GM21526 (cell line): ENCODE measurements at regions not wholly inside any gene's neighbourhood (a gene's known extent, or its start where the extent isn't known, plus 50 kb on each side); places are given as distances from the start of the nearest gene placed in this dataset.

ENCODE experiments used
- ATAC-seq: cut with Tn5 transposase; IDR thresholded peaks from one replicate; pipeline ENCODE4 v1.9.1; 2021; ENCODE audit warnings: moderate library complexity; ENCODE audit not compliant: unreplicated experiment, low FRiP score

- ATAC-seq, result no peak
Measured at GRCh38 chr13:104301171-104301975, 1235.2 kb upstream of the SLC10A2 start.

DNA sequence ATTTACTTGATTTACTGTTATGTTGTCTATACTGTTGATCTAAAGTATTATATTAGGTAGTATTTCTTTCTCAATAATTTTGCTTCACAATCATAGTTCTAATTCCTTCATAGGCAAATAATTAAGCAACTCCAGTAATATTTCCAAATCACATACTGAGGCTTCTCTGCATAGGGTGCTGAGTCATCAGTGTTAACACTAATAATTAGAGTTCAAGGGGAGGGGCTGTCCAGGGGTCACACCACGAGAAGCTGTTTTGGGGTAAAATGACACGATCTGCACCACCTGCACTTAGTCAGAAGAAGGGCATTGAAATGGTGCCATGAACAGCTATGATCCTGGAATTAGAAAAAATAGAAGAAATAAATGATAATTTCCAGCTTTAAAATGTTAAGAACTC, 1230.9 kb upstream of the SLC10A2 start:
- no peak for ATAC-seq

DNA sequence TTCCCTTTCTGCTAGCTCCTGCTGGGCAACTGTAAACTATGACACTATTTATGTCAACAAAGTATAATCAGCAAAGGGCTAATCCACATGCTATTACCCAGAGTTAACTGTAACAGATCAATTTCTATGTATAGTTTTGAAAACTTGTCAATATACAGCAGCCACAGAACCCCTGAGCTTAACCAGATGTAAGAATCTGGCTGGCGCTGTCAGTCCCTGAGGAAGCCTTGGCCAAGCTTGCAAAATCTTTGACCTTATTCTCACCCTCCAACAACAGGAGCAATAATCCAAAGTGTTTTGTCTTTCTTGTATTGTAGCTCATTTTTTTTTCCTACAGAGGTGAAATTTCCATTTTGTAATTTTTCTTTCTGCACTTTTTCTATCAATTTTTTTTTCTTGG, 1230.1 kb upstream of the SLC10A2 start:
- no peak for ATAC-seq

DNA sequence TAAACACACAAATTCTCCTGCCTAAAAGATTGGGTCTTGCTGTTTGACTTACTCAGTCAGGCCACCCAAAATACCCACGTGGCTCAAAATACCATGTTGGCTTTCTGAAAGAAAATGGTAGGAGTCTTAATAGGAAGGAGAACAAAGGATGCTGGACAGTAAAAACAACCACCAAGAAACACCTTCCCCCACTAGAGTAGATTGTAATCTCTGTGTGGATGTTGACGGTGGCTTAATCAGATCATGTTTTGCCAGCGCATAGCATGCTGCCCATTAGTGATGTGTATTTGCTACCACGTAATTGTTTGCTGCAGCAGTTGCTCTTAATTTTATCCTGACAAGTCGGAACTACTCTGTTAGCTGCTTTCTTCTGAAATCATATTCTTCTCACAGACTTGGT, 1229.3 kb upstream of the SLC10A2 start:
- ATAC-seq, result no peak

DNA sequence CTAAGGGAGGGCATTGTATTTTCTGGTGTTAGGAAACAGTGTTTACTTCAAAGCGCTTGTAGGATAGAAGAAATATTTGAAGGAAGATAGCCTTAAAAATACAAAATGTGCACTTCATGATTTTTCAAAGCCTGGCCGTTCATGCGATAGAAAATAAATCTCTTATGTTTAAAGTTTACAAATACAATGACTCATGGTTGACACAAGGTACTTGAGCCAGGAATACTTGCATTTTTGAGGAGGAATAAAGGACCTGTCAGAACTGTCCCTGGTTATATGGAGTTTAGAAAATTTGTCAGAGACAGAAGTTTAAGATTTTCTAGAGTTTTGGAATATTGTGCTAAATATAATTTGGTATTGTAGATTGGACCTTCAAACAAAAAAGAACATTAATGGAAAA, 1223.2 kb upstream of the SLC10A2 start:
- no peak for ATAC-seq

DNA sequence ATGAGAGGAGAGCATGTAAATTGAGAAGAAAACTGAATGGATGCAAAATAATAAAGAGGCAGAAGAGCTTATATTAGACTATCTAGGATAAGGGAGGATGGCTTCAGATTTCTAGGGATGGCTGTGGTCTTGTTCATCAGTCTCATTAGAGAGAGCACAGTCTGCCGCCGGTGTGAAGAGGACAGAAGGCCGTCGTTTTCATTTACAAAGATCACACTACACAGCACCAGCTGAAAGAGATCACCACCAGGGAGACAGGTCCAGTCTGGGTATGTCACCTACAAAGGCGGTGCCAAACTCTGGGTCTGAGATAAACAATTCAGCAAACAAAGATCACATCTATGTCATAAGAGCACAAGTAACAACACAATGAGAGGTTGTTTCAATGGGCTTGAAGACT, 1222.3 kb upstream of the SLC10A2 start:
- ATAC-seq, result no peak

GRCh38 chr13:104286566-104287290, 1220.5 kb upstream of the SLC10A2 start:
- no peak for ATAC-seq

DNA sequence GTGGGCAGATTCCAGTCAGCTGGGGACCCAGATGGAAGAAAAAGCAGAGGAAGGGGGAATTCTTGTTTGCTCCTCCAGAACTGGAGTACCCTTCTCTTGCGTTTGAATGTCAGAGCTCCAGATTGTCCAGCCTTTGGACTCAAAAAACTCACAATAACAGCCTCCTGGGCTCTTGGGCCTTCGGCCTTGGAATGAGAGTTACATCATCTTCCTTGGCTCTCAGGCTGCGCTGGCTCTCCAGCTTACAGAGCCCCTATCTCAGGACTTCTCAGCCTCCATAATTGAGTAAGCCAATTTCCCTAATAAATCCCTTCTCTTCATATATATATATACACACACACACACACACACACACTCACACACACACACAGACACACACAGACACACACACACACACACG, 1215.7 kb upstream of the SLC10A2 start:
- ATAC-seq, result no peak

DNA sequence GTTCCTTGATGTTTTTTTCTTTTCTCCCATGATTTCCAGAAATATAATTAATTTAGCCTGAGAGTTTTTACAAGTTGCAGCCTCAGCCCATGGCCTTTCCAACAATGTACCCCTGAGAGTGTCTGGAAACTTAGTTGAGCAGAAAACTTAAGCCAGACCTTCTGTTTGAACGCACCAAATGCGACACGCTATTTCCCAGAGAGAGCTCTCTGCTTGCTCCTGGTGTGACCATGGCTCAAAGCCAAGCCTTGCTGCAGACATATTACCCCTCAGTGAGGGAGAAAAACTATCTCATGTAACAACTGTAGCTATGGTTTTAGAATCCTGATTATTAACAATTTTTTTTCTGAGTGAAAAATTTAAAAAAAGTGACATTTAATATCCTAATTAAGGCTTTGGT, 1204.5 kb upstream of the SLC10A2 start:
- no peak for ATAC-seq

- no peak for ATAC-seq
Measured at GRCh38 chr13:104267206-104267811, 1201.1 kb upstream of the SLC10A2 start.

DNA sequence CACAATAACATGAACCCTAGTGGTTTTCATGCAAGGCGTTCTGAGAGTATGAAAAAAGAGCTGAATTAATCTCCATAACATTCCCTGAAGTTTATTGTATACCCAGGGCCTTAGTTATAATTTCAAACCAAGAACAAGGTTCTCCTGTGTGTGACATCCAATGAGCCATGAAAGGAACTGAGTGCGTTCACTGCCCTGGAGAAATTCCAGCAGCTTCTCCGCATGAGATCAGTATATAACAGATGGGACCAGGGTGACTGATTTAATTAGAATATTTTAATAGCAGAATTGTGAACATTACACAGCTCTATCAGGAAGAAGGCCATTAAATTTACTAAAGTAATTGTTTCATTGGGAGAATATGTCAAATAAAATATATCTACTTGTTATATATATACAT, 1190.5 kb upstream of the SLC10A2 start:
- ATAC-seq, result no peak

DNA sequence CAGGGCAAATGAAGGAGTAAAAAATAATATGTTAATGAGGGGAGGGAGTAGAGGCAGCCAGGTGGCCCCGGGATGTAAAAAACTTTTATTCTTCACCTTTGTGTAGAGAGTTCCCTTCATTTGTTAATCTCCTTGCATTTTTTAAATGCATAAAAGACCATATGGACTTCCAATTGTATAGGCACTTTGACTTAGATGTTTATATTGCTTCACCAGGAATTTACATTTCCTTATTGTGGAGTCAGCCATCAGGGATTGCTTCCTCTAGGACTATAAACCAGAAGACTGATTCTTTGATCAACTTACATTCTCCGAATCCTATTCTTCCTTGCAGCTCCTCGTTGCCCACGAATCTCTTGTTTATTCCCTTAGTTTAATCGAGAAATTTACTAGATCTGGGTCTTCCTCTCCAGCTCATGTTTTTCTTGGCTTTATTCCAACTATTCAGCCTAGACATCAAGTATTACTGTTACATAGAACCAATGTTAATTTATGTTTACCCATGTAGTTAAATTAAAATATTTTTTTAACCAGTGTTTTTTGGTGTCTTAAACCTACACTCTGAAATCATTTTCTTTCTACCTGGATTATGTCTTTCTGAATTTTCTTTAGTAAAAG, 1187.0 kb upstream of the SLC10A2 start:
- no peak for ATAC-seq

- ATAC-seq, result no peak
Measured at GRCh38 chr13:104251931-104252330, 1185.7 kb upstream of the SLC10A2 start.

- ATAC-seq, result no peak
Measured at GRCh38 chr13:104246955-104247354, 1180.7 kb upstream of the SLC10A2 start.

DNA sequence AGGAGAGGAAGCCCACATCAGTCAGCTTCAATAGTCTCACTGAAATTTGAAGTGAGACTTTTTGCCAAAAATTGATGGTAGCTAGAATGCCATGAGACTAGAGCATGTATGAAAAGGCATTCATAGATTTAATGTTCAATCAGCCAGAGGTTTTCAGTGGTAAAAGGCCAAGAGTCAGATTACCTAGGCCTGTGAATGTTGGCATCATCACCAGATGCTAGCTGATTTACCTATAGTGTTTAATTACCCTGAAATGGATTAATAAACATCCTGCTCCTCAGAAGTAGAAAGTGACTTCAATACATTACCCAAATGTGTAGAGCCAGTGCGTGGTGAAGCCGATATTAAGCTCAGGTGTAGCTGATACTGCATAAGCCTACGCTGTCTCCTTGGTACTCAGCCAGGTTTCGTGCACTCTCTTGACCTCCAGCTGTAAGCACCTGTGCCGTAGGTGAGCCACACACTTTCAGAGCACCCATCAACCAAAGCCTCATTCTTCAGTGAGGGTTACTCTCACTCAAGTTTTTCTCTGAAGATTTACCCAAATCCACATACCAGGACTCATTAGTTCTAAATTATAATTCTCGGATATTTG, 1140.3 kb upstream of the SLC10A2 start:
- no peak for ATAC-seq

GRCh38 chr13:104204177-104204576, 1138.0 kb upstream of the SLC10A2 start:
- no peak for ATAC-seq

DNA sequence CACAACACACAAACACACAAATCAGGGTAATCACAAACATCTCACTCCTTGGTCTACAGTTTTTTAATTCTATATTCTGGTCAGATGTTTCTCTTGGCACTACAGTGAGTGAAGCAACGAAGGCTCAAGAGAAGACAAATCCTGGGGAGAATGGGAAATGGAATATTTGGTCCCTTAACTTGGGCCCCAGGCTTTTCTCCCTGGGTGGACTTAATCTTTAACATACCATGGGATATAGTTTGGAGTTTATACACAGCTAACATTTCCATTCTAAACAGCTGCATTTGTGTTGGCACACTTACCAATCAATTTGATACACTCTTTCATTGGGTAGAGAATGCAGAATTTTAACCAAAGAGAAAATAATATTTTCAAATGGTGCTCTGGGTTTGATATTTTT, 1132.6 kb upstream of the SLC10A2 start:
- ATAC-seq, result no peak

GRCh38 chr13:104196611-104197010, 1130.4 kb upstream of the SLC10A2 start:
- ATAC-seq, result no peak

GRCh38 chr13:104181526-104182231, 1115.5 kb upstream of the SLC10A2 start:
- no peak for ATAC-seq

GRCh38 chr13:104170980-104171555, 1104.9 kb upstream of the SLC10A2 start:
- no peak for ATAC-seq
